Left lung (tissue), 4 donors: ENCODE measurements at regions not wholly inside any gene's neighbourhood (a gene's known extent, or its start where the extent isn't known, plus 50 kb on each side); places are given as distances from the start of the nearest gene placed in this dataset.

Experiments
- ATAC-seq: fragments of 200-7000 bp; cut with Tn5 transposase; one replicate; pipeline ENCODE4 v1.9.1; 2020; ENCODE audit warnings: moderate library complexity
- DNase-seq, 4 donors: peaks; one replicate each; pipeline ENCODE4 v3.0.0-alpha.2; 2013 to 2020
- H3K27ac ChIP-seq, 2 donors: fragments of 200-600 bp; sonication (generic) in 1 of 2; one replicate each; pipeline versions ENCODE4 v1.5.0 to v1.8.0; 2020 to 2021
- H3K27me3 ChIP-seq, 2 donors: fragments of 200-600 bp; sonication (generic) in 1 of 2; one replicate each; pipeline versions ENCODE4 v1.5.0 to v1.8.0; 2020 to 2021
- H3K36me3 ChIP-seq, 2 donors: fragments of 200-600 bp; sonication (generic) in 1 of 2; one replicate each; pipeline versions ENCODE4 v1.5.0 to v1.8.0; 2020 to 2021
- H3K4me1 ChIP-seq, 2 donors: fragments of 200-600 bp; one replicate each; pipeline ENCODE4 v1.8.0; 2021
- H3K4me3 ChIP-seq, 2 donors: fragments of 200-600 bp; sonication (generic) in 1 of 2; one replicate each; pipeline versions ENCODE4 v1.5.0 to v1.8.0; 2020 to 2021; ENCODE audit warnings: mild to moderate bottlenecking in 1 of 2
- H3K9me3 ChIP-seq, 2 donors: fragments of 200-600 bp; sonication (generic) in 1 of 2; one replicate each; pipeline versions ENCODE4 v1.5.0 to v1.8.0; 2020 to 2021
- intact Hi-C, 2 donors: fragments of 100-400 bp; cut with DNase I; formaldehyde crosslinking; loops; one replicate each; pipeline versions ENCODE4 v1.11.2 to v1.14.2; 2022
- TF ChIP-seq, protein P1 (sequence below), 2 donors: fragments of 200-600 bp; sonication (generic) in 1 of 2; IDR thresholded peaks; one replicate each; pipeline versions ENCODE4 v1.5.0 to v1.8.0; 2021; ENCODE audit warnings: antibody characterized with exemption in 2 of 2
- donor health status: DM: no; HTN: yes; CAD: no.
- donor health status: DM: no; HTN: no; CAD: no.

DNA sequence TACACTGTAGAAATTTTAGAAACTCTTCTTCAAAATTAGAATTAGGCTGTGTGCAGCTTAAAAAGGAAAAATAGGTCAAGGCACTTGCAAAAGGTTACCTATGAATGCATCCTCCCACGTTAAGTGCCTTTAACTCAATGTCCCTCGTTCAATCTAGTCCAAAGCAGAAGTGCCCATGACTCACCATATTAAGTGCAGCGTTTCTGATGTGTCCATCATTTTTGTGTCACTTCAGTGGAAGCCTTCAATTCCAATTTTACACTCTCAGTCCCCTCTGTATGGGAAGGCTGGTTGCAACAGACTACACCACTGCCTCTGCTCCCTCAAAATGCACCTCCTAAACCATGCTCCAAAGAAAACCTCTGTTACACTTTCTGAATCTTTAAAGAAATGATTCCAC is 53.4 kb downstream of the FOXB1 start:
- Histone ChIP-seq H3K4me1 (no peaks in the 10 kb centered on the region), H3K4me3 (no peak overlapping the region), H3K9me3 (peaks cover 0 to 16% of the 10 kb centered on the region in 2 donors), H3K27me3 (no peaks in the 10 kb centered on the region), H3K36me3 (no peaks in the 10 kb centered on the region), H3K27ac (no peak overlapping the region)
- TF ChIP-seq, protein P1, sequence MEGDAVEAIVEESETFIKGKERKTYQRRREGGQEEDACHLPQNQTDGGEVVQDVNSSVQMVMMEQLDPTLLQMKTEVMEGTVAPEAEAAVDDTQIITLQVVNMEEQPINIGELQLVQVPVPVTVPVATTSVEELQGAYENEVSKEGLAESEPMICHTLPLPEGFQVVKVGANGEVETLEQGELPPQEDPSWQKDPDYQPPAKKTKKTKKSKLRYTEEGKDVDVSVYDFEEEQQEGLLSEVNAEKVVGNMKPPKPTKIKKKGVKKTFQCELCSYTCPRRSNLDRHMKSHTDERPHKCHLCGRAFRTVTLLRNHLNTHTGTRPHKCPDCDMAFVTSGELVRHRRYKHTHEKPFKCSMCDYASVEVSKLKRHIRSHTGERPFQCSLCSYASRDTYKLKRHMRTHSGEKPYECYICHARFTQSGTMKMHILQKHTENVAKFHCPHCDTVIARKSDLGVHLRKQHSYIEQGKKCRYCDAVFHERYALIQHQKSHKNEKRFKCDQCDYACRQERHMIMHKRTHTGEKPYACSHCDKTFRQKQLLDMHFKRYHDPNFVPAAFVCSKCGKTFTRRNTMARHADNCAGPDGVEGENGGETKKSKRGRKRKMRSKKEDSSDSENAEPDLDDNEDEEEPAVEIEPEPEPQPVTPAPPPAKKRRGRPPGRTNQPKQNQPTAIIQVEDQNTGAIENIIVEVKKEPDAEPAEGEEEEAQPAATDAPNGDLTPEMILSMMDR (IDR thresholded peaks at IDR 0.05), result no peak
- DNase-seq (no peak), ATAC-seq (no peak)
- intact Hi-C loops, result no loop called here

DNA sequence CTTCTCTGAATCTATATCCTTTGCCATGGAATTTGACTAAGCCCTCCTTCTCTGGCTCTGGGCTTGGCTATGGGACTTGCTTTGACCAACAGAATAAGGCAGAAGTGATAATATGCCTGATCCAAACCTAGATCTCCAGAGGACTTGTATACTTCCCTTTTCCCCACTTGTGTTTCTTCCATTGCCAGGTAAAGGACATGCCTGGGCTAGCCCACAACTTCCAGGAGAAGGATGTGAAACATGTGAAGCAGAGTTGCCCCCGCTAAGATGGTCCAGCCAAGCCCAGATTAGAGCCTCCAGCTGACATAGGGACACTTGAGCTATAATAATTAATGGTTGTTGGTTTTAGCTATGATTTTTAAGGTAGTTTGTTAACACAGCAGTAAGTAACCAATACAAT is 55.1 kb downstream of the FOXB1 start:
- TF ChIP-seq, protein P1 (IDR thresholded peaks at IDR 0.05), result no peak
- no peaks in the 10 kb centered on the region for H3K27me3 ChIP-seq
- H3K27ac ChIP-seq, result no peak overlapping the region
- intact Hi-C loops, result no loop called here
- no peaks in the 10 kb centered on the region for H3K36me3 ChIP-seq
- DNase-seq (no peak), ATAC-seq (no peak)
- H3K4me3 ChIP-seq, result no peak overlapping the region
- H3K9me3 ChIP-seq, result peaks cover 0 to 21% of the 10 kb centered on the region in 2 donors
- H3K4me1 ChIP-seq, result no peaks in the 10 kb centered on the region

DNA sequence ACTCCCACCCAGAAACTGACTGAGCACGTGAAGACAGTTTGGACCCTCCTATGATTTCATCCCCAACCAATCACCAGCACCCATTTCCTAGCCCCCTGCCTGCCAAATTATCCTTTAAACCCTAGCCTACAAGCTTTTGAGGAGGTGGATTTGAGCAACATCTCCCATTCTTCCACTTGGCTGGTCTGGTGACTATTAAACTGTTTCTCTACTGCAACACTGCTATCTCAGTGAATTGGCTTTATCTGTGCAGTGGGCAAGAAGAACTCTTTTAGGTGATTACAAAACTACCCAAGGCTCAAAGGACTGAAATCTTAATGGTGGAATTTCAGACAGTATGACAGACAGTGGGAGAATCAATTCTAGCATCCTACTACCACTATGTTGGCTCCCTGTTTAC is 57.6 kb downstream of the FOXB1 start:
- Histone ChIP-seq H3K27ac (no peak overlapping the region), H3K27me3 (no peaks in the 10 kb centered on the region), H3K9me3 (peaks cover 0 to 21% of the 10 kb centered on the region in 2 donors), H3K4me3 (no peak overlapping the region), H3K4me1 (no peaks in the 10 kb centered on the region), H3K36me3 (no peaks in the 10 kb centered on the region)
- no peak for ATAC-seq
- TF ChIP-seq, protein P1 (IDR thresholded peaks at IDR 0.05), result no peak
- intact Hi-C loops, result no loop called here
- DNase-seq, result no peak

DNA sequence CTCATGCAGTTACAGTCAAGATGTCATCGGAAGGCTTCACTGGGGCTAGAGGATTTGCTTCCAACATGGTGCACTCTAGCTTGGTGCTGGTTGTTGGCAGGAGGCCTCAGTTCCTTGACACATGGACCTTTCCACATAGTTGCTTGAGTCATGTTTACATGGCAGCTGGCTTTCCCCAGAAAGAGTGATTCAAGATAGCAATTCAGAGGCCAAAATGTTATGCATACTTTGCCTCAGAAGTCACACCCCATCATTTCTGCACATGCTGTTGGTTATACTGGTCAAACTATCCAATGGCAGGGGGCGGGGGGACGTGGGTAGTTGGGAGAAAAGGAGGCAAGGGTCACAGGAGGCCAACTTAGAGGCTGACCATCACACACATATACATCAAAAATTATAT is 58.7 kb downstream of the FOXB1 start:
- intact Hi-C loops, result no loop called here
- Histone ChIP-seq H3K4me1 (no peaks in the 10 kb centered on the region), H3K9me3 (peaks cover 0 to 21% of the 10 kb centered on the region in 2 donors), H3K4me3 (no peak overlapping the region), H3K27me3 (no peaks in the 10 kb centered on the region), H3K27ac (no peak overlapping the region), H3K36me3 (no peaks in the 10 kb centered on the region)
- DNase-seq, result no peak
- TF ChIP-seq, protein P1 (IDR thresholded peaks at IDR 0.05), result no peak
- ATAC-seq, result no peak

DNA sequence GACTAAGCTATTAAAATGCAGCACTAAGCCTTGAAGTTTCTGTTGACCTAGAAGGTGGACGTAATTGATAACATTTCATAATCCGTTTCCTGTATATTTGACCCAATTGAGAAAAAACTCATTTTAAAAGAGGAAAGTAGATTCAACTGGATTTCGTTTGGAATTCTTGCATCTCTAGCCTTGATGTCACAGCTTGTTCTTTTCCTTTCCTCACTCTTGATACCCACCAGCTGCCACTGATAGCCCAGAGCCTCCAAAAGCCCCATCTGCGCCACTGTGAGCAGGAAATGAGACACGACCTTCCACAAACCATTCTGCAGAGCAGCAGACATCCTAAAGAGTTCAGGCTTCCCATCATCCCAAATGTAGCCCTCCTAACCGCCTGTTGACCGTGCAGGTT is 61.8 kb downstream of the FOXB1 start:
- H3K4me1 ChIP-seq, result no peaks in the 10 kb centered on the region
- H3K36me3 ChIP-seq, result no peaks in the 10 kb centered on the region
- H3K9me3 ChIP-seq, result peaks cover 0 to 21% of the 10 kb centered on the region in 2 donors
- H3K4me3 ChIP-seq, result no peak overlapping the region
- DNase-seq, result no peak
- H3K27ac ChIP-seq, result no peak overlapping the region
- intact Hi-C loops, result no loop called here
- no peaks in the 10 kb centered on the region for H3K27me3 ChIP-seq
- TF ChIP-seq, protein P1 (IDR thresholded peaks at IDR 0.05), result no peak
- ATAC-seq, result no peak
